ENCODE measurements at regions not wholly inside any gene's neighbourhood (a gene's known extent, or its start where the extent isn't known, plus 50 kb on each side); places are given as distances from the start of the nearest gene placed in this dataset.

GRCh38 chr5:67273689-67274356 lies 77.2 kb upstream of the CD180 start:
- Mint-ChIP-seq H3K9me3 (ENCODE audit: insufficient read depth) (no peaks in the 10 kb centered on the region), H3K27ac (no peak overlapping the region), H3K4me3 (no peak overlapping the region), H3K27me3 (no peaks in the 10 kb centered on the region), H3K4me1 (no peaks in the 10 kb centered on the region)
- H3K9me3 ChIP-seq (ENCODE audit: control extremely low read depth in 1 of 3, control insufficient read depth in 2 of 3, insufficient read depth in 1 of 3, low read length in 2 of 3): peaks cover 3 to 14% (median 12%) of the 10 kb centered on the region in 3 donors
- TF ChIP-seq EZH2 (IDR thresholded peaks at IDR 0.05; ENCODE audit: borderline replicate concordance, insufficient read depth, low read depth, low read length, poor library complexity, severe bottlenecking) (no peak), CTCF (IDR thresholded peaks at IDR 0.05) (no peak)
- ChIA-PET CTCF (no interaction called here), POLR2A (no interaction called here)
- DNase-seq (no peak), ATAC-seq (ENCODE audit: low read depth) (no peak)
- no peak overlapping the region for H3K4me3 ChIP-seq (ENCODE audit: control extremely low read depth in 1 of 5, extremely low read depth in 1 of 5, insufficient read depth in 1 of 5, low read depth in 2 of 5, low read length in 4 of 5)
- H3K4me1 ChIP-seq (ENCODE audit: control insufficient read depth in 2 of 2, insufficient read depth in 2 of 2, low read length in 2 of 2): no peaks in the 10 kb centered on the region
- no peak overlapping the region for H3K27ac ChIP-seq (ENCODE audit: low read length in 2 of 2)
- H3K9ac ChIP-seq (ENCODE audit: low read length): no peak overlapping the region
- WGBS (ENCODE audit: insufficient coverage): 95% methylated on average over 4 of the region's 9 CpGs
- no peaks in the 10 kb centered on the region for H4K20me1 ChIP-seq (ENCODE audit: control insufficient read depth, insufficient read depth, low read length, poor library complexity, severe bottlenecking)
- intact Hi-C loops (cut with micrococcal nuclease): no loop called here
- no peak overlapping the region for H3K4me2 ChIP-seq (replicated peaks; ENCODE audit: low read depth, low read length, poor library complexity, severe bottlenecking)
- H3K27me3 ChIP-seq (replicated peaks in 1 of 4; ENCODE audit: control extremely low read depth in 1 of 4, control insufficient read depth in 3 of 4, insufficient read depth in 4 of 4, low read length in 3 of 4): no peaks in the 10 kb centered on the region
- no peaks in the 10 kb centered on the region for H3K36me3 ChIP-seq (replicated peaks in 1 of 2; ENCODE audit: control extremely low read depth in 1 of 2, control insufficient read depth in 1 of 2, extremely low read depth in 1 of 2, insufficient read depth in 2 of 2, low read length in 1 of 2)
- no peaks in the 10 kb centered on the region for H3K79me2 ChIP-seq (ENCODE audit: control insufficient read depth, insufficient read depth, low read length)
- no peak overlapping the region for H2AFZ ChIP-seq (ENCODE audit: insufficient read depth, low read depth, low read length, poor library complexity, severe bottlenecking)

DNA sequence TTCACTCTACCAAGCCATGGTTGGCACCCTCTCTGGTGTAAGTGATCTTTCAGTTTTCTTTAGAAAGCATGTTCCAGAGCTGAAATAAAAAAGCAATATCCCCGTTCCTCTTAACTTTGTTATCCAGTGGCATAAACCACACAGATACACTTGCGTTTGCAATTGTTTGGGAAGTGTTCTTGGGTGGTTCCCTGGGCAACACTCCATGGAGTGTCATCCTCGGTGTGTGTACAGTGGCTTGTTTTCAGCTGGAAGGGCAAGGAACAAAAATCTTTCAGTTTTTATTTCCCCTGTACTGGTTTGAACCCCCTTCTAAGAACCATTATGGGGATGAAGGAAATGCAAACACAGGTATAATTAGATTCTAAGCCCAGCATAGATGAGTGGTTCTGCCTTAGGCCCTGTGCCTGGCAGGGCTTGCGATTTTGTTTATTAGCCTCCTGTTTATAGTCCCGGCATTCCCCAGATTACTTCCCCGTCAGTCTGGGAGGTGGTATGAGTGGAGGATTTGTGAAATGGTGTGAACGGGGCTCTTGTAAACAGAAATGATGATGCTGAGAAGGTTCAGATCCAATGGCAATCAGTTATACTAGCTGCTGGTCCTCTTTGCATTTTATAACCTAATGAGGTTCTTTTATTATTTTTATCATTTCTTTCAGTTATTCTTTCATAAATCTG lies 76.0 kb upstream of the CD180 start:
- no peaks in the 10 kb centered on the region for H4K20me1 ChIP-seq (ENCODE audit: control insufficient read depth, insufficient read depth, low read length, poor library complexity, severe bottlenecking)
- H3K27ac ChIP-seq (ENCODE audit: low read length in 2 of 2): no peak overlapping the region
- H3K4me3 Mint-ChIP-seq: no peak overlapping the region
- intact Hi-C loops (cut with micrococcal nuclease): no loop called here
- TF ChIP-seq EZH2 (IDR thresholded peaks at IDR 0.05; ENCODE audit: borderline replicate concordance, insufficient read depth, low read depth, low read length, poor library complexity, severe bottlenecking) (no peak), CTCF (IDR thresholded peaks at IDR 0.05) (no peak)
- H2AFZ ChIP-seq (ENCODE audit: insufficient read depth, low read depth, low read length, poor library complexity, severe bottlenecking): no peak overlapping the region
- H3K27me3 ChIP-seq (replicated peaks in 1 of 4; ENCODE audit: control extremely low read depth in 1 of 4, control insufficient read depth in 3 of 4, insufficient read depth in 4 of 4, low read length in 3 of 4): no peaks in the 10 kb centered on the region
- ATAC-seq (ENCODE audit: low read depth) (no peak), DNase-seq (no peak)
- no peaks in the 10 kb centered on the region for H3K27me3 Mint-ChIP-seq
- no peak overlapping the region for H3K4me2 ChIP-seq (replicated peaks; ENCODE audit: low read depth, low read length, poor library complexity, severe bottlenecking)
- H3K4me1 Mint-ChIP-seq: no peaks in the 10 kb centered on the region
- ChIA-PET POLR2A (no interaction called here), CTCF (interaction anchor here (0.7 kb wide), 1 partner anchor 1014 kb away, joined by 3 read pairs; no protein-coding TSS in a partner anchor)
- no peak overlapping the region for H3K4me3 ChIP-seq (ENCODE audit: control extremely low read depth in 1 of 5, extremely low read depth in 1 of 5, insufficient read depth in 1 of 5, low read depth in 2 of 5, low read length in 4 of 5)
- H3K9me3 ChIP-seq (ENCODE audit: control extremely low read depth in 1 of 3, control insufficient read depth in 2 of 3, insufficient read depth in 1 of 3, low read length in 2 of 3): peaks cover 3 to 5% (median 4%) of the 10 kb centered on the region in 3 donors
- WGBS (ENCODE audit: insufficient coverage): 87% methylated on average over 4 of the region's 7 CpGs
- H3K9ac ChIP-seq (ENCODE audit: low read length): no peak overlapping the region
- H3K9me3 Mint-ChIP-seq (ENCODE audit: insufficient read depth): no peaks in the 10 kb centered on the region
- no peaks in the 10 kb centered on the region for H3K36me3 ChIP-seq (replicated peaks in 1 of 2; ENCODE audit: control extremely low read depth in 1 of 2, control insufficient read depth in 1 of 2, extremely low read depth in 1 of 2, insufficient read depth in 2 of 2, low read length in 1 of 2)
- no peaks in the 10 kb centered on the region for H3K4me1 ChIP-seq (ENCODE audit: control insufficient read depth in 2 of 2, insufficient read depth in 2 of 2, low read length in 2 of 2)
- no peaks in the 10 kb centered on the region for H3K79me2 ChIP-seq (ENCODE audit: control insufficient read depth, insufficient read depth, low read length)
- no peak overlapping the region for H3K27ac Mint-ChIP-seq

Data from B cell (primary cell).